ENCODE measurements at regions not wholly inside any gene's neighbourhood (a gene's known extent, or its start where the extent isn't known, plus 50 kb on each side); places are given as distances from the start of the nearest gene placed in this dataset.

GRCh38 chr2:126748188-126748760 is 92.3 kb downstream of the GYPC start:
- no peak for DNase-seq

- no peak for DNase-seq
These were observed 93.1 kb downstream of the GYPC start for GRCh38 chr2:126748929-126749518.

GRCh38 chr2:126749537-126749936 is 93.6 kb downstream of the GYPC start:
- DNase-seq, result peak in 1 of 2 donors; percentile 18

GRCh38 chr2:126750506-126750905 is 94.5 kb downstream of the GYPC start:
- no peak for DNase-seq

- DNase-seq, result no peak
These were observed 95.5 kb downstream of the GYPC start for GRCh38 chr2:126751477-126751876.

GRCh38 chr2:126752876-126753275 is 96.9 kb downstream of the GYPC start:
- no peak for DNase-seq

- DNase-seq, result no peak
These were observed 97.7 kb downstream of the GYPC start for GRCh38 chr2:126753501-126754212.

- no peak for DNase-seq
These were observed 98.5 kb downstream of the GYPC start for GRCh38 chr2:126754240-126755004.

- no peak for DNase-seq
These were observed 100.2 kb downstream of the GYPC start for GRCh38 chr2:126756125-126756524.

GRCh38 chr2:126761256-126761980 is 105.5 kb downstream of the GYPC start:
- DNase-seq, result no peak

GRCh38 chr2:126761981-126762878 is 106.3 kb downstream of the GYPC start:
- peak; percentile 46 to 60 for DNase-seq

GRCh38 chr2:126764686-126765265 is 108.8 kb downstream of the GYPC start:
- no peak for DNase-seq

- DNase-seq, result no peak
These were observed 109.4 kb downstream of the GYPC start for GRCh38 chr2:126765395-126765794.

GRCh38 chr2:126766295-126766968 is 110.5 kb downstream of the GYPC start:
- no peak for DNase-seq

GRCh38 chr2:126766969-126767296 is 111.0 kb downstream of the GYPC start:
- DNase-seq, result no peak

GRCh38 chr2:126769118-126769517 is 113.2 kb downstream of the GYPC start:
- no peak for DNase-seq

- no peak for DNase-seq
These were observed 114.5 kb downstream of the GYPC start for GRCh38 chr2:126770466-126770865.

- no peak for DNase-seq
These were observed 115.1 kb downstream of the GYPC start for GRCh38 chr2:126771094-126771493.

GRCh38 chr2:126771501-126772195 is 115.7 kb downstream of the GYPC start:
- DNase-seq, result no peak

GRCh38 chr2:126774290-126774689 is 118.3 kb downstream of the GYPC start:
- DNase-seq, result no peak

Data from CD4-positive, alpha-beta T cell treated with Interleukin-1 beta for 1 hour (primary cell).